Nephron (organoid): ENCODE measurements at regions not wholly inside any gene's neighbourhood (a gene's known extent, or its start where the extent isn't known, plus 50 kb on each side); places are given as distances from the start of the nearest gene placed in this dataset.

Source experiments
- H3K27ac Mint-ChIP-seq, 3 experiments: 2 replicates each; pipeline ENCODE4 v1.8.0; 2020; ENCODE audit warnings: mixed read lengths in 3 of 3, mild to moderate bottlenecking in 2 of 3, moderate library complexity in 1 of 3
- H3K27me3 Mint-ChIP-seq: 2 replicates; pipeline ENCODE4 v1.8.0; 2021; ENCODE audit warnings: low read depth, mild to moderate bottlenecking, moderate library complexity, mixed read lengths
- H3K36me3 Mint-ChIP-seq: 2 replicates; pipeline ENCODE4 v1.8.0; 2020; ENCODE audit warnings: low read depth, mixed read lengths
- H3K4me1 Mint-ChIP-seq: 2 replicates; pipeline ENCODE4 v1.8.0; 2020; ENCODE audit warnings: mixed read lengths
- H3K4me3 Mint-ChIP-seq, 3 experiments: 2 replicates each; pipeline ENCODE4 v1.8.0; 2020; ENCODE audit warnings: mild to moderate bottlenecking in 3 of 3, mixed read lengths in 3 of 3, moderate library complexity in 2 of 3
- H3K9me3 Mint-ChIP-seq: 2 replicates; pipeline ENCODE4 v1.8.0; 2020; ENCODE audit warnings: mixed read lengths
- TF ChIP-seq, protein P1 (sequence below), 3 experiments: fragments of 200-600 bp; sonication (generic); IDR thresholded peaks; one replicate each; pipeline ENCODE4 v1.5.0; 2021; ENCODE audit warnings: antibody characterized with exemption in 3 of 3; ENCODE audit not compliant: unreplicated experiment in 3 of 3

DNA sequence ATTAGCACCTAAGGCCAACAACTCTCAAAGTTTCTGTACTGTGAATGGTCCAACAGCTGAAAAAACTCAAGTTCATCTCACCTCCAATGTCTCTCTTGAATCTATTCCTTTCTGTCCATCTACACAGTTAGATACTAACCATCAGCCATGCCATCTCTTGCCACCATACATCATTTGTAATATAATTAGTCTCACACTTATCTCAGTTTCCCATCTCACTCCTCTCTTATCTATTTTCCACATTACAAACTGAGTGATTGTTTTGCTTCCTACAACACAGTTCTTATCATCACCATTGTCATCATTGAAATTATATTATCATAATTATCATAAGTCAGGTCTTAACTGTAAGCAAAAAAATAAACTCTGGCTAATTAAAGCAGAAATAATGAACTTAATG is 393.9 kb downstream of the PRELID2 start:
- no peaks in the 10 kb centered on the region for H3K27me3 Mint-ChIP-seq
- H3K4me1 Mint-ChIP-seq = no peaks in the 10 kb centered on the region
- TF ChIP-seq, protein P1, sequence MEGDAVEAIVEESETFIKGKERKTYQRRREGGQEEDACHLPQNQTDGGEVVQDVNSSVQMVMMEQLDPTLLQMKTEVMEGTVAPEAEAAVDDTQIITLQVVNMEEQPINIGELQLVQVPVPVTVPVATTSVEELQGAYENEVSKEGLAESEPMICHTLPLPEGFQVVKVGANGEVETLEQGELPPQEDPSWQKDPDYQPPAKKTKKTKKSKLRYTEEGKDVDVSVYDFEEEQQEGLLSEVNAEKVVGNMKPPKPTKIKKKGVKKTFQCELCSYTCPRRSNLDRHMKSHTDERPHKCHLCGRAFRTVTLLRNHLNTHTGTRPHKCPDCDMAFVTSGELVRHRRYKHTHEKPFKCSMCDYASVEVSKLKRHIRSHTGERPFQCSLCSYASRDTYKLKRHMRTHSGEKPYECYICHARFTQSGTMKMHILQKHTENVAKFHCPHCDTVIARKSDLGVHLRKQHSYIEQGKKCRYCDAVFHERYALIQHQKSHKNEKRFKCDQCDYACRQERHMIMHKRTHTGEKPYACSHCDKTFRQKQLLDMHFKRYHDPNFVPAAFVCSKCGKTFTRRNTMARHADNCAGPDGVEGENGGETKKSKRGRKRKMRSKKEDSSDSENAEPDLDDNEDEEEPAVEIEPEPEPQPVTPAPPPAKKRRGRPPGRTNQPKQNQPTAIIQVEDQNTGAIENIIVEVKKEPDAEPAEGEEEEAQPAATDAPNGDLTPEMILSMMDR (IDR thresholded peaks at IDR 0.05; ENCODE audit: unreplicated experiment in 3 of 3) = no peak
- H3K4me3 Mint-ChIP-seq = no peak overlapping the region
- H3K27ac Mint-ChIP-seq = no peak overlapping the region
- peaks cover 2% of the 10 kb centered on the region for H3K9me3 Mint-ChIP-seq
- no peaks in the 10 kb centered on the region for H3K36me3 Mint-ChIP-seq

DNA sequence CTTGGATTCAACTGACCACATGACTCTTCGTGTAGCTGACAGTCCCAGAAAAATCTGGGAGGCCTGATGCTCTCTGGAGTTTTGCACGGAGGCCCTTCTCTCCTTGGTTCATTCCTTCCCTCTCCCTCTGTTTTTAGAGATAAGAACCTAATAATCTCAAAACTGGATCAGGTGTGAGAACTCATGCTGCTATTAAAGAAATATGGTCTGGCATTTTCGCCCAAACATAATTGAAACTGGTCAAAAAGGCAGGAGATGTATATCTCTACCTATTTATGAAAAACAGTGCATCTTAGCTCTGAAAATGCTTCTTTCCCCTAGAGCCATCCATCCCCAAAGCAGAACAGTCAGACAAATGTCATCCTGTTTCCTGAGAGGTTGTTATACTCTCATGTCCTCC is 397.5 kb downstream of the PRELID2 start:
- H3K27me3 Mint-ChIP-seq = peaks cover 7% of the 10 kb centered on the region
- no peaks in the 10 kb centered on the region for H3K4me1 Mint-ChIP-seq
- H3K9me3 Mint-ChIP-seq = no peaks in the 10 kb centered on the region
- TF ChIP-seq, protein P1 (IDR thresholded peaks at IDR 0.05; ENCODE audit: unreplicated experiment in 3 of 3) = no peak
- H3K27ac Mint-ChIP-seq = no peak overlapping the region
- H3K36me3 Mint-ChIP-seq = no peaks in the 10 kb centered on the region
- no peak overlapping the region for H3K4me3 Mint-ChIP-seq

DNA sequence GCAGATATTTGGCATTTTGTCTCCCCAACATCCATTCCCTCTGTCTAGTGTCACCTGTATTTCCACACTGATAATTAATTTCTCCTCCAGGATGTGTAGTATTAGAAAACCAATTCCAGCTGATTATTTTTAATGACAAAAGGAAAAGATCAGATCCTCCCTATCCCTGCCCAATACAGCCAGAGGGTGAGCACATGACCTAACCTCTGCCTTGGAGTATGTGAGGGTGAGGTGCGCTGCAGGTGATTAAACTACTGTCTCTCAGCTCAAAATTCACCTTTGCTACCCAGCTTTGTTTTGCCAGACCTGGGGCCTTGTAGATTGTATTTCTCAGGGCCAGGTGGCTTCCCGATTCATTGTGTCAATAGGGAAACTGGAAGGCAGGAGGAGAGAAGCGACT is 402.1 kb downstream of the PRELID2 start:
- Mint-ChIP-seq H3K9me3 (no peaks in the 10 kb centered on the region), H3K27ac (no peak overlapping the region), H3K27me3 (peaks cover 7% of the 10 kb centered on the region), H3K4me1 (no peaks in the 10 kb centered on the region), H3K36me3 (no peaks in the 10 kb centered on the region), H3K4me3 (no peak overlapping the region)
- TF ChIP-seq, protein P1 (IDR thresholded peaks at IDR 0.05; ENCODE audit: unreplicated experiment in 3 of 3) = no peak

DNA sequence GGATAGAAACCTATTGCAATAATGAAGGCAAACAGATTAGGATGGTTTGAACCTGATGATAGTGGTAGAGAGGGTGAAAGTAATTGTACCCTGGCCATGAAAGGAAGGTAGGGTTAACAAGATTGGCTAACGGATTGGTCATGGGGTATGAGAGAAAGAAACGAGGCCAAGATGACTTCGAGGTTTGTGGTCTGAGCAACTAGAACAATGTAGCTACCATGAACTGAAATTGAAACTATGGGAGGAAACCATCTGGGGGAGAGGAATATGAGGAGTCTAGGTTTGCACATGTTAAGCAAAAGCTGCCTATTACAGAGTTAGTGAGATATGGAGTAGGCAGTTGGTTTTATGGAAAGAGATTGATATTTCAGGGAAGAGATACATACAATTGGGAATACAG is 406.0 kb downstream of the PRELID2 start:
- no peaks in the 10 kb centered on the region for H3K4me1 Mint-ChIP-seq
- H3K27ac Mint-ChIP-seq = no peak overlapping the region
- peaks cover 4% of the 10 kb centered on the region for H3K36me3 Mint-ChIP-seq
- peaks cover 12% of the 10 kb centered on the region for H3K9me3 Mint-ChIP-seq
- TF ChIP-seq, protein P1 (IDR thresholded peaks at IDR 0.05; ENCODE audit: unreplicated experiment in 3 of 3) = no peak
- no peak overlapping the region for H3K4me3 Mint-ChIP-seq
- peaks cover 7% of the 10 kb centered on the region for H3K27me3 Mint-ChIP-seq

DNA sequence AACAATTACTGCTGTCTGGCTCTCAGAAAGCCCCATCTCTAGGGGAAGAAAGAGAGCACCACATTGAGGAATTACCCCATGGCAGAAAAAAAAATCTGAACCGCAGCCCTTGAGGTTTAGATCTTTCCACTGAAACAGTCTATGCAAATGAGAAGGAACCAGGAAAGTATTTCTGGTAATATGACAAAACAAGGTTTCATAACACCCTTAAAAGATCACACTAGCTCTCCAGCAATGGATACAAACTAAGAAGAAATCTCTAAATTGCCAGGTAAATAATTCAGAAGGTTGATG is 427.1 kb downstream of the PRELID2 start:
- Mint-ChIP-seq H3K27me3 (no peaks in the 10 kb centered on the region), H3K9me3 (peaks cover 43% of the 10 kb centered on the region), H3K4me1 (no peaks in the 10 kb centered on the region)

DNA sequence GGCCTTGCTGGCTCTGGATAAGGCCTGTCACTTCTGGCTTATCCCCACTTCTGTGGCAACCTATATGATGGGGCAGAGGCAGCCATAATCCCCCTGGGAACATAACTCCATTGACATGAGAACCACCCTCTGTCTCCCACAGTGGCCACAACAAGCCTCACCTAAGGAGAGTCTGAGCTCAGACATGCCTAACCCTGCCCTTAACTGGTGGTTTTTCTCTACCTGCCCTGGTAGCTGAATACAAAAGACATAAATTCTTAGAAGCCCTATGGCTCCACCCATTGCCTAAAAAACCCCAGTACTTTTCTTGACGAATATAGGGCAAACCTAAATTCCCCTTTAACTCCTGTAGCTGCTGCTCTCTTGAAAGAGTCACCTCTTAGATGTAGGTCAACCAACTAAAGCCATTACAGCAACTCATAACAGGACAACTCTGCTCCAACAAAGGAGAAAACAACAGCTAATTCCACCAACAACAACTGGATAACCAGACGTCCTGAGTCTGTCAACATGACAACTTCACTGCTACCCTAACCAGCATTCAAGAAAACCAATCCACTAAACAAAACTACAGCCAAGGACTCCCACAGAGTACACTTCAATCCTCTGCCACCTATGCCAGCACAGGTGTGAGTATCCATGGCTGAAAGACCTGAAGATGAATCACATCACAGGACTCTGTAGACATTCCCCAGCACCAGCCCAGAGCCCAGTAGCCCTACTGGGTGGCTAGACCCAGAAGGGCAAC is 427.7 kb downstream of the PRELID2 start:
- Mint-ChIP-seq H3K27me3 (no peaks in the 10 kb centered on the region), H3K36me3 (peaks cover 9% of the 10 kb centered on the region), H3K9me3 (peaks cover 41% of the 10 kb centered on the region), H3K4me3 (no peak overlapping the region), H3K27ac (no peak overlapping the region), H3K4me1 (no peaks in the 10 kb centered on the region)
- TF ChIP-seq, protein P1 (IDR thresholded peaks at IDR 0.05; ENCODE audit: unreplicated experiment in 3 of 3) = no peak

More for the DNA sequence above, 427.1 kb downstream of the PRELID2 start:
- TF ChIP-seq, protein P1 (IDR thresholded peaks at IDR 0.05; ENCODE audit: unreplicated experiment in 3 of 3) = no peak
- H3K4me3 Mint-ChIP-seq = no peak overlapping the region
- no peak overlapping the region for H3K27ac Mint-ChIP-seq
- H3K36me3 Mint-ChIP-seq = peaks cover 10% of the 10 kb centered on the region
